Endothelial cell of umbilical vein (primary cell): ENCODE measurements at regions not wholly inside any gene's neighbourhood (a gene's known extent, or its start where the extent isn't known, plus 50 kb on each side); places are given as distances from the start of the nearest gene placed in this dataset.
A peak's percentile ranks its signal among the peaks of the same experiment; 100 is the strongest.

Experiments
- BruUV-seq: library from RNA; stranded (reverse); fragments of 400-500 nt; replicated peaks from 2 replicates; lab custom pipeline; 2021; lab: Mats Ljungman, UMichigan
- CTCF ChIA-PET: fragments of 300-600, 350-600 bp; sonication (Branson Sonifier 250); formaldehyde crosslinking; loops from one replicate; lab custom pipeline; 2021; ENCODE audit warnings: antibody characterized with exemption, inconsistent platforms; lab: Charles Lee
- POLR2A ChIA-PET: fragments of 300-600, 350-600 bp; sonication (Branson Sonifier 250); formaldehyde crosslinking; loops from one replicate; lab custom pipeline; 2021; ENCODE audit warnings: antibody characterized with exemption, inconsistent platforms; lab: Charles Lee
- DNase-seq: peaks from one replicate; pipeline ENCODE4 v3.0.0-alpha.2; 2011; ENCODE audit warnings: low read depth, low spot score
- FAIRE-seq: peaks from 2 replicates; lab custom pipeline; 2011; peaks lifted over from hg19 to GRCh38; lab: Jason Lieb, UNC
- H2AFZ ChIP-seq: 2 replicates; pipeline ENCODE4 v1.6.0; 2012; ENCODE audit warnings: low read depth, low read length, control low read depth, inconsistent platforms
- H3K27ac ChIP-seq: 2 replicates; pipeline ENCODE4 v1.5.1; 2011; ENCODE audit warnings: low read depth, mild to moderate bottlenecking, control low read depth, low read length, moderate library complexity; ENCODE audit not compliant: insufficient read depth
- H3K27me3 ChIP-seq, 2 experiments: 2 replicates each; pipeline versions ENCODE4 v1.6.0 to v1.6.1; 2011; ENCODE audit warnings: low read length in 2 of 2, mixed read lengths in 1 of 2; ENCODE audit not compliant: control insufficient read depth in 2 of 2, insufficient read depth in 2 of 2
- H3K36me3 ChIP-seq, 2 experiments: 2 replicates in 1 of 2; 3 replicates in 1 of 2; pipeline ENCODE4 v1.5.1; 2011; ENCODE audit warnings: low read length in 2 of 2, mild to moderate bottlenecking in 1 of 2, moderate library complexity in 1 of 2; ENCODE audit not compliant: control insufficient read depth in 2 of 2, insufficient read depth in 2 of 2; ENCODE audit errors: extremely low read depth in 1 of 2
- H3K4me1 ChIP-seq: 3 replicates; pipeline ENCODE4 v1.5.1; 2011; ENCODE audit warnings: mild to moderate bottlenecking, low read length; ENCODE audit not compliant: control insufficient read depth, insufficient read depth; ENCODE audit errors: extremely low read depth
- H3K4me2 ChIP-seq: 2 replicates; pipeline ENCODE4 v1.6.1; 2011; ENCODE audit warnings: low read length, control low read depth, mixed read lengths; ENCODE audit not compliant: insufficient read depth
- H3K4me3 ChIP-seq, 3 experiments: fragments of 200-600 bp in 1 of 3; sonication (generic), shearing (Covaris generic) in 1 of 3; replicated peaks in 1 of 3; 2 replicates each; pipeline ENCODE4 v1.5.1; 2011 to 2016; ENCODE audit warnings: control low read depth in 3 of 3, low read length in 3 of 3, mild to moderate bottlenecking in 2 of 3, inconsistent platforms in 1 of 3, low read depth in 1 of 3, moderate library complexity in 1 of 3; ENCODE audit not compliant: insufficient read depth in 1 of 3
- H3K79me2 ChIP-seq: 2 replicates; pipeline ENCODE4 v1.6.0; 2012; ENCODE audit warnings: low read length, inconsistent platforms; ENCODE audit not compliant: control insufficient read depth, insufficient read depth
- H3K9ac ChIP-seq: replicated peaks from 2 replicates; pipeline ENCODE3; 2011; ENCODE audit warnings: low read length, control low read depth; ENCODE audit not compliant: insufficient read depth; ENCODE audit errors: extremely low read depth
- H3K9me1 ChIP-seq: replicated peaks from 3 replicates; pipeline ENCODE4 v1.6.0; 2011; ENCODE audit warnings: mild to moderate bottlenecking, low read length; ENCODE audit not compliant: control insufficient read depth, insufficient read depth; ENCODE audit errors: extremely low read depth
- H3K9me3 ChIP-seq: replicated peaks from 2 replicates; pipeline ENCODE4 v1.5.1; 2012; ENCODE audit warnings: low read length, inconsistent platforms; ENCODE audit not compliant: control insufficient read depth, insufficient read depth
- H4K20me1 ChIP-seq: replicated peaks from 2 replicates; pipeline ENCODE3; 2011; ENCODE audit warnings: mild to moderate bottlenecking, low read length; ENCODE audit not compliant: control insufficient read depth, insufficient read depth; ENCODE audit errors: extremely low read depth
- FOS ChIP-seq: IDR thresholded peaks from 2 replicates; pipeline ENCODE4 v1.6.1; 2011; ENCODE audit warnings: mild to moderate bottlenecking, low read length, moderate library complexity, borderline replicate concordance; ENCODE audit not compliant: insufficient read depth
- GATA2 ChIP-seq: IDR thresholded peaks from 2 replicates; pipeline ENCODE4 v1.7.0; 2011; ENCODE audit warnings: low read depth, mild to moderate bottlenecking, moderate library complexity, mixed read lengths, low read length; ENCODE audit not compliant: insufficient read length, insufficient read depth
- JUN ChIP-seq: IDR thresholded peaks from 2 replicates; pipeline ENCODE4 v1.6.1; 2011; ENCODE audit warnings: borderline replicate concordance, low read depth; ENCODE audit not compliant: insufficient read length, insufficient read depth
- MAX ChIP-seq: IDR thresholded peaks from 2 replicates; pipeline ENCODE4 v1.6.1; 2011; ENCODE audit not compliant: insufficient read depth, insufficient read length
- MYC ChIP-seq: IDR thresholded peaks from one replicate; pipeline ENCODE4 v1.6.1; 2011; ENCODE audit warnings: mild to moderate bottlenecking, low read depth, low read length
- POLR2A ChIP-seq: IDR thresholded peaks from 2 replicates; pipeline ENCODE4 v1.6.1; 2012; ENCODE audit warnings: low read depth, mild to moderate bottlenecking, control low read depth, low read length
- POLR2AphosphoS5 ChIP-seq: IDR thresholded peaks from 2 replicates; pipeline ENCODE4 v1.6.1; 2012; ENCODE audit warnings: low read depth, mild to moderate bottlenecking, control low read depth, low read length, moderate library complexity; ENCODE audit not compliant: insufficient read depth
- dilution Hi-C: fragments of 300-500 bp; cut with MboI; formaldehyde crosslinking; loops from one replicate; pipeline ENCODE4 v1.15.0; 2019; ENCODE audit warnings: low sequenced_read_pairs; ENCODE audit not compliant: extremely low pct_ligation_motif_present
- intact Hi-C: fragments of 100-400 bp; cut with micrococcal nuclease; formaldehyde crosslinking; loops from one replicate; pipeline ENCODE4 v1.10.0; 2022
- TF ChIP-seq, protein P1 (sequence below), 2 donors: IDR thresholded peaks; 1 replicate in 1 of 2; 2 replicates in 1 of 2; pipeline ENCODE4 v1.5.1; 2011; ENCODE audit warnings: low read length in 2 of 2, mild to moderate bottlenecking in 2 of 2, moderate library complexity in 2 of 2, control low read depth in 1 of 2, inconsistent platforms in 1 of 2, low read depth in 1 of 2; ENCODE audit not compliant: insufficient read depth in 1 of 2; ENCODE audit errors: extremely low read depth in 1 of 2

DNA sequence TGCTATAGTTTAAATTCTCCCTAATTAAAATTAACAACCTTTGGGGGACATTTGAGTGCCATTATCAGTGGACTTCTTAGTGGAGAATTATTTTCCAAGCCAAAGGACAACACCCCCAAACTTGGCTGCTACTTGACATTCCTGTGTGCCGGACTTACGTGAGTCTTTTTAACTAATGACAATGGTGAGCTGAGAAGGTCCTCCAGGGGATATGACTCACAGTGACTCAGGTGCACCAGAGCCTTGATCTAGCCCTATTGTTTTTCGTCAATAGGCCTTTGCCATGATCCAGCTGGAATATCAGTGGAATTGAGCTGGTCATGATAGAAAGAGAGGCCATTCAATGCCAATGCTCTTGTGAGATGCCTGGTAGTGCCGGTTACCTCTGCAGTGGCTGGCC, 118.1 kb upstream of the CXCR4 start:
- H3K4me1 ChIP-seq = peaks cover 51% of the 10 kb centered on the region
- no peaks in the 10 kb centered on the region for H3K79me2 ChIP-seq
- H3K4me3 ChIP-seq = no peak overlapping the region
- peaks cover 0 to 2% of the 10 kb centered on the region in 2 experiments for H3K27me3 ChIP-seq
- no peaks in the 10 kb centered on the region for H3K36me3 ChIP-seq
- ChIA-PET POLR2A (no interaction called here), CTCF (interaction anchor here (0.6 to 1.4 kb wide), 2 partner anchors 10 to 340 kb away, joined by 3 read pairs; no protein-coding TSS in a partner anchor)
- peak; percentile 88 for DNase-seq
- H2AFZ ChIP-seq = no peak overlapping the region
- H3K27ac ChIP-seq = peak overlapping the region; percentile 96
- FAIRE-seq = peak; percentile 99
- peak; percentile 21 for TF ChIP-seq POLR2A
- peak; percentile 98 for TF ChIP-seq FOS
- TF ChIP-seq, protein P1, sequence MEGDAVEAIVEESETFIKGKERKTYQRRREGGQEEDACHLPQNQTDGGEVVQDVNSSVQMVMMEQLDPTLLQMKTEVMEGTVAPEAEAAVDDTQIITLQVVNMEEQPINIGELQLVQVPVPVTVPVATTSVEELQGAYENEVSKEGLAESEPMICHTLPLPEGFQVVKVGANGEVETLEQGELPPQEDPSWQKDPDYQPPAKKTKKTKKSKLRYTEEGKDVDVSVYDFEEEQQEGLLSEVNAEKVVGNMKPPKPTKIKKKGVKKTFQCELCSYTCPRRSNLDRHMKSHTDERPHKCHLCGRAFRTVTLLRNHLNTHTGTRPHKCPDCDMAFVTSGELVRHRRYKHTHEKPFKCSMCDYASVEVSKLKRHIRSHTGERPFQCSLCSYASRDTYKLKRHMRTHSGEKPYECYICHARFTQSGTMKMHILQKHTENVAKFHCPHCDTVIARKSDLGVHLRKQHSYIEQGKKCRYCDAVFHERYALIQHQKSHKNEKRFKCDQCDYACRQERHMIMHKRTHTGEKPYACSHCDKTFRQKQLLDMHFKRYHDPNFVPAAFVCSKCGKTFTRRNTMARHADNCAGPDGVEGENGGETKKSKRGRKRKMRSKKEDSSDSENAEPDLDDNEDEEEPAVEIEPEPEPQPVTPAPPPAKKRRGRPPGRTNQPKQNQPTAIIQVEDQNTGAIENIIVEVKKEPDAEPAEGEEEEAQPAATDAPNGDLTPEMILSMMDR (IDR thresholded peaks at IDR 0.05; ENCODE audit: extremely low read depth in 1 of 2, insufficient read depth in 1 of 2, low read depth in 1 of 2, low read length in 2 of 2) = no peak
- TF ChIP-seq MYC = no peak
- TF ChIP-seq GATA2 = peak; percentile 45
- peak; percentile 98 for TF ChIP-seq JUN
- no peak for TF ChIP-seq MAX
- TF ChIP-seq POLR2AphosphoS5 = peak; percentile 60
- H3K9me1 ChIP-seq = no peaks in the 10 kb centered on the region
- dilution Hi-C loops = no loop called here
- peak overlapping the region; percentile 41 for H3K9ac ChIP-seq
- no peaks in the 10 kb centered on the region for H4K20me1 ChIP-seq
- H3K9me3 ChIP-seq = no peaks in the 10 kb centered on the region
- H3K4me2 ChIP-seq = peak overlapping the region; percentile 13
- BruUV-seq = no TSS peak
- intact Hi-C loops = loop anchor here (1.0 to 5.0 kb wide), 3 partner anchors 10 to 318 kb away; no protein-coding TSS in a partner anchor
